Endothelial cell of umbilical vein (primary cell): ENCODE measurements at regions not wholly inside any gene's neighbourhood (a gene's known extent, or its start where the extent isn't known, plus 50 kb on each side); places are given as distances from the start of the nearest gene placed in this dataset.
"Not testable (repeated sequence)": the region's sequence is repeated elsewhere in the genome, so short reads cannot be mapped to it uniquely, and the experiment has no call there.

Experiments
- CTCF ChIP-seq, 2 donors: IDR thresholded peaks; 1 replicate in 1 of 2; 2 replicates in 1 of 2; pipeline ENCODE4 v1.5.1; 2011; ENCODE audit warnings: low read length in 2 of 2, mild to moderate bottlenecking in 2 of 2, moderate library complexity in 2 of 2, control low read depth in 1 of 2, inconsistent platforms in 1 of 2, low read depth in 1 of 2; ENCODE audit not compliant: insufficient read depth in 1 of 2; ENCODE audit errors: extremely low read depth in 1 of 2
- EZH2 ChIP-seq: IDR thresholded peaks from 2 replicates; pipeline ENCODE4 v1.6.1; 2012; ENCODE audit warnings: borderline replicate concordance, low read depth, mild to moderate bottlenecking, moderate library complexity, low read length, inconsistent platforms; ENCODE audit not compliant: severe bottlenecking
- FOS ChIP-seq: IDR thresholded peaks from 2 replicates; pipeline ENCODE4 v1.6.1; 2011; ENCODE audit warnings: mild to moderate bottlenecking, low read length, moderate library complexity, borderline replicate concordance; ENCODE audit not compliant: insufficient read depth
- JUN ChIP-seq: IDR thresholded peaks from 2 replicates; pipeline ENCODE4 v1.6.1; 2011; ENCODE audit warnings: borderline replicate concordance, low read depth; ENCODE audit not compliant: insufficient read length, insufficient read depth
- POLR2AphosphoS5 ChIP-seq: IDR thresholded peaks from 2 replicates; pipeline ENCODE4 v1.6.1; 2012; ENCODE audit warnings: low read depth, mild to moderate bottlenecking, control low read depth, low read length, moderate library complexity; ENCODE audit not compliant: insufficient read depth

GRCh38 chr3:189385880-189386279, 214.1 kb downstream of the TPRG1 start:
- TF ChIP-seq FOS; JUN; EZH2; CTCF (IDR thresholded peaks at IDR 0.05; ENCODE audit: extremely low read depth in 1 of 2, insufficient read depth in 1 of 2, low read depth in 1 of 2, low read length in 2 of 2); POLR2AphosphoS5: not testable (repeated sequence)
